Activated CD4-positive, alpha-beta T cell treated with anti-CD3 and anti-CD28 coated beads for 1 hour (primary cell): ENCODE measurements at regions not wholly inside any gene's neighbourhood (a gene's known extent, or its start where the extent isn't known, plus 50 kb on each side); places are given as distances from the start of the nearest gene placed in this dataset.
"Not testable (repeated sequence)": the region's sequence is repeated elsewhere in the genome, so short reads cannot be mapped to it uniquely, and the experiment has no call there.

Source experiments
- DNase-seq: peaks from one replicate; pipeline ENCODE4 v3.0.0-alpha.2; 2020

GRCh38 chr3:153221748-153222162, 59.7 kb downstream of the RAP2B start:
- DNase-seq, result peak; percentile 63

GRCh38 chr3:153226877-153227276, 64.9 kb downstream of the RAP2B start:
- not testable (repeated sequence) for DNase-seq

GRCh38 chr3:153230427-153230826, 68.4 kb downstream of the RAP2B start:
- DNase-seq, result not testable (repeated sequence)

GRCh38 chr3:153231245-153231644, 69.2 kb downstream of the RAP2B start:
- not testable (repeated sequence) for DNase-seq

GRCh38 chr3:153232050-153232752, 70.2 kb downstream of the RAP2B start:
- not testable (repeated sequence) for DNase-seq

- DNase-seq, result no peak
Observed at GRCh38 chr3:153232851-153233271, 70.8 kb downstream of the RAP2B start.

- DNase-seq, result no peak
Observed at GRCh38 chr3:153233986-153234385, 72.0 kb downstream of the RAP2B start.

GRCh38 chr3:153242896-153243295, 80.9 kb downstream of the RAP2B start:
- DNase-seq, result no peak

GRCh38 chr3:153244961-153245360, 82.9 kb downstream of the RAP2B start:
- no peak for DNase-seq

GRCh38 chr3:153245661-153246060, 83.6 kb downstream of the RAP2B start:
- no peak for DNase-seq

GRCh38 chr3:153246331-153246730, 84.3 kb downstream of the RAP2B start:
- no peak for DNase-seq

- DNase-seq, result no peak
Observed at GRCh38 chr3:153246806-153247205, 84.8 kb downstream of the RAP2B start.

- no peak for DNase-seq
Observed at GRCh38 chr3:153247331-153248330, 85.6 kb downstream of the RAP2B start.

GRCh38 chr3:153248835-153249234, 86.8 kb downstream of the RAP2B start:
- DNase-seq, result not testable (repeated sequence)

- DNase-seq, result no peak
Observed at GRCh38 chr3:153249906-153250305, 87.9 kb downstream of the RAP2B start.

- no peak for DNase-seq
Observed at GRCh38 chr3:153250446-153250845, 88.4 kb downstream of the RAP2B start.

- DNase-seq, result no peak
Observed at GRCh38 chr3:153252963-153253362, 90.9 kb downstream of the RAP2B start.

GRCh38 chr3:153254361-153254760, 92.3 kb downstream of the RAP2B start:
- DNase-seq, result no peak

- DNase-seq, result no peak
Observed at GRCh38 chr3:153257673-153258351, 95.8 kb downstream of the RAP2B start.

- no peak for DNase-seq
Observed at GRCh38 chr3:153259956-153260355, 97.9 kb downstream of the RAP2B start.

- DNase-seq, result no peak
Observed at GRCh38 chr3:153260681-153261080, 98.7 kb downstream of the RAP2B start.

GRCh38 chr3:153266619-153267018, 104.6 kb downstream of the RAP2B start:
- no peak for DNase-seq
